GM13977 (cell line): ENCODE measurements at regions not wholly inside any gene's neighbourhood (a gene's known extent, or its start where the extent isn't known, plus 50 kb on each side); places are given as distances from the start of the nearest gene placed in this dataset.

Experiments
- DNase-seq: peaks from one replicate; pipeline ENCODE4 v3.0.0; 2012; ENCODE audit warnings: low spot score
- in situ Hi-C: fragments of 300-500 bp; cut with MboI; formaldehyde crosslinking; loops from one replicate; pipeline ENCODE4 v1.12.0; 2022; ENCODE audit warnings: low sequenced_read_pairs, low pct_unique_long_range_greater_than_20kb, mixed read lengths, inconsistent platforms; ENCODE audit not compliant: unreplicated experiment
- TF ChIP-seq, protein P1 (sequence below): IDR thresholded peaks from 2 replicates; pipeline ENCODE4 v1.5.1; 2012; ENCODE audit warnings: mild to moderate bottlenecking, control low read depth; ENCODE audit not compliant: insufficient read depth; ENCODE audit errors: extremely low read depth, missing control alignments

DNA sequence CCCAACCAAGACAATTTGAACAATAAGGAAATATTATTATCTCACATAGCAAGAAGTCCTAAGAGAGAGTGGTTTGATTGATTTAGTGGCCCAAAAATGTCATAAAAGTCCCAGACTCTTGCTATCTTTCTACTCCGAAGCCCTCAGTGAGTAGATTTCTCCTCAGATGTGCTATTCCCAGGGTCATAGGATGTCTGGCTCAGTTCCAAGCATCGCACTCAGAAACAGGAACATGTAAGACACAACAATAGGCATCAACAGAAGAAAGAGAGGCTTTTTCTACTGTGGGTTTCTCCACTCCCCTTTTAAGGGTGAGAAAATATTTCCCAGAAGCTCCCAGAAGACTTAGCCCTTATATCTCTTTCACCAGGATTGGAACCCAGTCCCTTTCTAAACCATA is 188.1 kb upstream of the CDKN3 start:
- DNase-seq, result no peak
- in situ Hi-C loops, result no loop called here
- TF ChIP-seq, protein P1, sequence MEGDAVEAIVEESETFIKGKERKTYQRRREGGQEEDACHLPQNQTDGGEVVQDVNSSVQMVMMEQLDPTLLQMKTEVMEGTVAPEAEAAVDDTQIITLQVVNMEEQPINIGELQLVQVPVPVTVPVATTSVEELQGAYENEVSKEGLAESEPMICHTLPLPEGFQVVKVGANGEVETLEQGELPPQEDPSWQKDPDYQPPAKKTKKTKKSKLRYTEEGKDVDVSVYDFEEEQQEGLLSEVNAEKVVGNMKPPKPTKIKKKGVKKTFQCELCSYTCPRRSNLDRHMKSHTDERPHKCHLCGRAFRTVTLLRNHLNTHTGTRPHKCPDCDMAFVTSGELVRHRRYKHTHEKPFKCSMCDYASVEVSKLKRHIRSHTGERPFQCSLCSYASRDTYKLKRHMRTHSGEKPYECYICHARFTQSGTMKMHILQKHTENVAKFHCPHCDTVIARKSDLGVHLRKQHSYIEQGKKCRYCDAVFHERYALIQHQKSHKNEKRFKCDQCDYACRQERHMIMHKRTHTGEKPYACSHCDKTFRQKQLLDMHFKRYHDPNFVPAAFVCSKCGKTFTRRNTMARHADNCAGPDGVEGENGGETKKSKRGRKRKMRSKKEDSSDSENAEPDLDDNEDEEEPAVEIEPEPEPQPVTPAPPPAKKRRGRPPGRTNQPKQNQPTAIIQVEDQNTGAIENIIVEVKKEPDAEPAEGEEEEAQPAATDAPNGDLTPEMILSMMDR, result no peak

DNA sequence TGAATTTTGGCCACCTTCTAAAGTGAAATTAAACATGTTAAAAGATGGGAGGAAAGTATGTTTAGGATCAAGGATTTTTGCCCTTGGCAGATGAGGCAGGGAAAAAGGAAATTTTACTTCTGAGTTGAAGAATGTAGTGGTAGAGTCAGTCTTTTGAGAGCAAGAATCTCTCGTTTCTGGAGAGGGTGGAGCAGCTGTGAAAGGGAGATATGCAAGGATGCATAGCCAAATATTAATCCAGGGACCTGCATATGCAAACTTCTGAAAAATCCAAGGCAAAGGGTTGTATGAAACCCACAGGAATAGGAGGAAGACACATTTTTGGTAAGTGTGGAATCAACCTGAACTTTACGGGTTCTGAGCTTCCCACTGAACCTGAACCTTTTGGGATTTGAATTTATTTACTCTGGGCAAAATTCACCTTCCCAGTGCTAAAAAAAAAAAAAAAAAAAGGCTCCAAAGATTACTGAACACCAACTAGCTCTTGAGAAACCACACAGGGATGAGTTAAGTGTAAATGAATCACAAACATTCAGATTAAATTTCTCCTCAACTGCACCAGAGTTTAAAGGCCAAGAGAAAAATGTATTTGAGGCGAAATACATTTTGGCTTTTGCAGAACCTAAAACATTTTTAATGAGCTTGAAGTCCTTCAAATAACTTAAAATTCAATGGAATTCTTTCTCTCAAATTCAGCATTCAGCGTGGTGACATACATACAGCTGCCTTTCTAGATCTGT is 187.1 kb upstream of the CDKN3 start:
- TF ChIP-seq, protein P1, result no peak
- in situ Hi-C loops, result no loop called here
- no peak for DNase-seq

DNA sequence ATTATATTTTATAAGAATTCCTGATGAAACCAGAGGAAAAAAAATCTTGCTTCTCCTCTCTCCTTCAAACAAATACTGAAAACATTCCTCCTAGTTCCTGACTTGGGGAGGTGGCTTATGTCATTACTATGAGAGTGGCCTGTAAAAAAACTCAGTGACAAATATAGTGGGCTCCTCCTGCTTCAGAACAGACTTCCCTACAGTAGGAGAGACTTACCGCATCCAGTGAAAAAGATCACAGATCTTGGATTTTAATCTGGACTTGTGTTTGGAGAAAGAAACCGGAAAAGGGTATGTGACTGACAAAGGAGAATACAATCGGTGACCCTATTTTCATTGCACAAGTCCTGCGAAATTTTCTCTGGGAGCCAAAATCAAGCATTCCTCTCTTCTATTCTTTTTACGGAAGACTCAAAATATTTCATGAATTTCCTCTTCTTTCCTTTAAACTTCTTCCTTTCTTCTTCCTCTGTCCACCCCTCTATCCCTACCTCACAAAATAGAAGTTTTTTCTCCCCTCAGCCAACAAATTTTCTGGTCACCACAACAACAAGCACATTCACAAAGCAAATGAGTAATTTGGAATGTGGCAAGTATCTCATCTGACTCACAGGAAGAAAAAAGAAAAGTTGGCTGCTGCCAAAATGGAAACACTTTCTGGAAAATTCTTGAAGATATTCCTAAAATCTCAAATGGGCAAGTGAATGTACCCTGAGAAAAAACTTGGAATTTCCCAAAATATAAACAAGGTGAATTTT is 185.1 kb upstream of the CDKN3 start:
- in situ Hi-C loops, result no loop called here
- TF ChIP-seq, protein P1, result no peak
- no peak for DNase-seq

DNA sequence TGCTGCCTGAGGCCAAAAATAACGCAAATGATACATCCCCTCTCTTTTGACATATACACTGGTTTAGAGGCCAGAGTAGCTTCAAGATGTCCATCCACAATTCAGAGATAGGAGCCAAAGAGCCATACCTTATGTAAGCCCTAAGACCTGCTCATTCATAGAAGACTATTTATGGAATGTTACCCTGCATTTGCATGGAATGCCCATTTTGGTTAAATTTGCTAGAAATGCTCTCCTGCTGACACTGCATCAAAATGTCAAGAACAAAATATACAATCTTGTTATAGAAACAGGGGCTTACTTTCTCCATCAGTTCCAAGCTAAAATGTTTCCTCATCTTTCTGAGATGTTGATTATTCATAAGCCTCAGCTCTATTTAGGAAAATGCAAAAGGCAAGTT is 183.3 kb upstream of the CDKN3 start:
- TF ChIP-seq, protein P1, result no peak
- in situ Hi-C loops, result no loop called here
- DNase-seq, result no peak

DNA sequence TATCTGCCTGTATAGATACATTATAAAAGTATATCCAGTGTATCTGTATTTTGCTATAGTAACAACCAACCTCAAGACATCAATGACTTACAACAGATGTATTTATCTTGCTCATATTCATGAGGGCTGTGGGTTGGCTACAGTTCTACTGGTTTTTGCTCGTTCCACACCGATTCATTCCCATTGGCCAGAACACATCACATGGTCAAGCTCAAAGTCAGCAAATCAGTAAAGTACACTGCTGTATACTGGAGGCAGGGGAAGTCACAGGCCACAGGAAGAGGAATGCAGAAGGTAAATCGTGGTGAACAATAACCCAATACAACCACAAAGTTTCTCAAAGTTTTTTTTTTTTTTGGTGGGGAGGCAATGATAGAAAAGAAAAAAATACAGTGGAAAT is 180.0 kb upstream of the CDKN3 start:
- DNase-seq, result no peak
- in situ Hi-C loops, result no loop called here
- TF ChIP-seq, protein P1, result no peak

DNA sequence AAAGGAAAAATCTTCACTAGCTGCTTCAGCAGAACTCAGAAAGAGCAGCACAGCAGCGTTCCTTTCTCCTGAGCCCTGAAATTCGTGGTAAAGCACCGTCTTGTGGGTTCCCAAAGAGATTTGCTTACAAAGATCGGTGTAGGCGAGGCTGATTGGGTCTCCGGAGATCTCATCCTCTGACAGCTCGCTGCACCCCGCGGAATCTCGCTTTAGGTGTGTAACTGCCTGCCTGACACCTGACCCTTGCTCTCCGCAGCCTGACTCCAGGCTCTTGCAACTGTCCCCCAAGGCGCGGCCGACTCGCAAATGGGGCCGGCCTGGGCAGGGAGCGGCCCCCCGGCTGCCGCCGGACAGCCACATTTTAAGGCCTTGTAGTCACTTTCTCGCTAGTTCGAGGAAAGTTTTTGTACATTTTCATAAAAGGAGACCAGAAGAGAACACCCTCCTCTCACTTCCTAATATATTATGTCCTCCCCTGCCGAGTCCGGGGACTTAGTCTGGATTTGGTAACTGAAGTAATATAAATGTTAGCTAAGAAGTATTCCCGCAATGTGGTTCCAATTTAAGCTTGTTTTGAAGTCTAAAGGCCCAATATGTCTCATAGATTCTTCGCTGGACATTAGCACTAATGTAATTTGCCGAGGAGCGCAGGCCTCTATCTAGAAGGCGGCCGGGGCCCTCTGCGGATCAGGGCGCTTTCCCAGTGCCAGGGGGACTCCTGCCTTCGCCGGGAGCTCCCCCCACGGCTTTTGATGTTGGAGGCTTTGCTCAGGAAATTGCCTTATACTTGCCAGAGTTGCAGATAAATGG is 177.3 kb upstream of the CDKN3 start:
- in situ Hi-C loops, result no loop called here
- no peak for DNase-seq
- TF ChIP-seq, protein P1, result no peak
